Body of pancreas (tissue), 4 donors: ENCODE measurements at regions not wholly inside any gene's neighbourhood (a gene's known extent, or its start where the extent isn't known, plus 50 kb on each side); places are given as distances from the start of the nearest gene placed in this dataset.

Source experiments
- POLR2A ChIP-seq, 3 donors: fragments of 450-650 bp; IDR thresholded peaks; one replicate each; pipeline ENCODE4 v1.6.1; 2016; ENCODE audit warnings: antibody characterized with exemption in 3 of 3, mild to moderate bottlenecking in 2 of 3
- TF ChIP-seq, protein P1 (sequence below), 7 experiments: fragments of 450-650 bp in 4 of 7; fragments of 200-600 bp in 3 of 7; sonication (generic) in 3 of 7; IDR thresholded peaks; one replicate each; pipeline ENCODE4 v1.5.1; 2016 to 2019; ENCODE audit warnings: antibody characterized with exemption in 7 of 7

DNA sequence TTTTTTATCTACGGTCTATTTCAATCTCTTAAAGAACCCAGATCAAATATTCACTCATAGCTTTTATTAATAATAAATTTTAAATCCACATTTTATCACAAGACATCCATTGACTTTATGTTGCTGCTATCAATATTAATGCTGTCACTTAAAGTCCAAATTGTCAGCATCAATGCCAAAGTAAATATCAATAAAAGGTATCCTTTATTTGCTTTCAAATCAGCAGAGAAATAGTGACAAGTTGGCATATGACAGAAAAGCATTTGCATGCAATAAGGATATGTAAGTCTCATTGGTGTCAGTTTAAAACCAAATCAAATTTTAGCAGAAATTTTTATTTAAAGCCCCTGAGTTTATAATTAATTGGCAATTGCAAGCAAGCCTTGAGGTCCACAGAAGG is 775.4 kb downstream of the ADCYAP1 start:
- TF ChIP-seq, protein P1, sequence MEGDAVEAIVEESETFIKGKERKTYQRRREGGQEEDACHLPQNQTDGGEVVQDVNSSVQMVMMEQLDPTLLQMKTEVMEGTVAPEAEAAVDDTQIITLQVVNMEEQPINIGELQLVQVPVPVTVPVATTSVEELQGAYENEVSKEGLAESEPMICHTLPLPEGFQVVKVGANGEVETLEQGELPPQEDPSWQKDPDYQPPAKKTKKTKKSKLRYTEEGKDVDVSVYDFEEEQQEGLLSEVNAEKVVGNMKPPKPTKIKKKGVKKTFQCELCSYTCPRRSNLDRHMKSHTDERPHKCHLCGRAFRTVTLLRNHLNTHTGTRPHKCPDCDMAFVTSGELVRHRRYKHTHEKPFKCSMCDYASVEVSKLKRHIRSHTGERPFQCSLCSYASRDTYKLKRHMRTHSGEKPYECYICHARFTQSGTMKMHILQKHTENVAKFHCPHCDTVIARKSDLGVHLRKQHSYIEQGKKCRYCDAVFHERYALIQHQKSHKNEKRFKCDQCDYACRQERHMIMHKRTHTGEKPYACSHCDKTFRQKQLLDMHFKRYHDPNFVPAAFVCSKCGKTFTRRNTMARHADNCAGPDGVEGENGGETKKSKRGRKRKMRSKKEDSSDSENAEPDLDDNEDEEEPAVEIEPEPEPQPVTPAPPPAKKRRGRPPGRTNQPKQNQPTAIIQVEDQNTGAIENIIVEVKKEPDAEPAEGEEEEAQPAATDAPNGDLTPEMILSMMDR (IDR thresholded peaks at IDR 0.05), result no peak
- no peak for TF ChIP-seq POLR2A (IDR thresholded peaks at IDR 0.05)
